ENCODE measurements at regions not wholly inside any gene's neighbourhood (a gene's known extent, or its start where the extent isn't known, plus 50 kb on each side); places are given as distances from the start of the nearest gene placed in this dataset.

GRCh38 chr1:69073176-69073575 lies 494.5 kb upstream of the LRRC7 start:
- TF ChIP-seq CTCF (IDR thresholded peaks at IDR 0.05) (no peak), POLR2A (IDR thresholded peaks at IDR 0.05) (no peak)
